ENCODE measurements at regions not wholly inside any gene's neighbourhood (a gene's known extent, or its start where the extent isn't known, plus 50 kb on each side); places are given as distances from the start of the nearest gene placed in this dataset.

- Mint-ChIP-seq H3K36me3 (ENCODE audit: insufficient read depth in 1 of 3, low read depth in 3 of 3) (no peaks in the 10 kb centered on the region), H3K27ac (no peak overlapping the region)
These were observed 59.1 kb downstream of the FOXA2 start for GRCh38 chr20:22525069-22525820.

More at GRCh38 chr20:22525069-22525820, 59.1 kb downstream of the FOXA2 start:
- Histone ChIP-seq H3K56ac (ENCODE audit: insufficient read length, low read depth, low read length) (no peak overlapping the region), H3K4me2 (ENCODE audit: insufficient read depth, insufficient read length, low read length) (no peak overlapping the region), H3K9ac (ENCODE audit: extremely low read depth, insufficient read length, low read length) (no peak overlapping the region), H2BK20ac (ENCODE audit: low read depth, low read length, poor library complexity, severe bottlenecking) (no peak overlapping the region), H4K20me1 (ENCODE audit: control insufficient read depth, insufficient read depth, insufficient read length) (no peaks in the 10 kb centered on the region), H3T11ph (ENCODE audit: low read length) (no peak overlapping the region), H2BK12ac (ENCODE audit: insufficient read length, low read depth, low read length) (no peak overlapping the region), H2AFZ (ENCODE audit: low read length) (no peak overlapping the region), H2BK5ac (ENCODE audit: insufficient read length, low read length) (no peak overlapping the region), H3K9me3 (ENCODE audit: control insufficient read depth, low read depth, low read length) (no peaks in the 10 kb centered on the region), H2BK120ac (ENCODE audit: low read depth, low read length, poor library complexity, severe bottlenecking) (no peak overlapping the region), H3K4ac (ENCODE audit: low read depth, low read length) (no peak overlapping the region), H3K14ac (ENCODE audit: insufficient read depth, low read length) (no peak overlapping the region), H4K91ac (ENCODE audit: insufficient read length, low read depth, low read length) (no peak overlapping the region), H3K23ac (ENCODE audit: insufficient read length, low read depth, low read length) (no peak overlapping the region), H3K27me3 (ENCODE audit: insufficient read depth, low read length) (no peaks in the 10 kb centered on the region), H3K4me1 (ENCODE audit: insufficient read depth, low read length) (peaks cover 9% of the 10 kb centered on the region), H4K5ac (ENCODE audit: insufficient read length, low read depth, low read length) (no peak overlapping the region), H2AK5ac (ENCODE audit: insufficient read length, low read length) (no peak overlapping the region), H3K27ac (ENCODE audit: insufficient read length, low read depth, low read length) (no peak overlapping the region), H3K23me2 (ENCODE audit: insufficient read length, low read depth, low read length, poor library complexity, severe bottlenecking) (no peaks in the 10 kb centered on the region), H3K79me1 (ENCODE audit: insufficient read depth, low read depth, low read length, poor library complexity, severe bottlenecking) (no peaks in the 10 kb centered on the region), H4K8ac (replicated peaks; ENCODE audit: insufficient read length, low read depth, low read length) (no peak overlapping the region), H3K79me2 (ENCODE audit: insufficient read depth, low read length) (no peaks in the 10 kb centered on the region), H2BK15ac (ENCODE audit: low read depth, low read length) (no peak overlapping the region), H3K18ac (ENCODE audit: insufficient read length, low read depth, low read length) (no peak overlapping the region)
- H3K4me3 Mint-ChIP-seq = no peak overlapping the region
- no peak for TF ChIP-seq CTCF (conservative IDR thresholded peaks at IDR 0.05)
- no CpG with 5 or more reads among the region's 4 CpGs for WGBS (ENCODE audit: extremely low coverage, insufficient read length, low lambda C conversion rate)
- no peak for DNase-seq
- H3K4me1 Mint-ChIP-seq = peaks cover 14% of the 10 kb centered on the region in 2 experiments
- no peaks in the 10 kb centered on the region for H3K9me3 Mint-ChIP-seq
- H3K27me3 Mint-ChIP-seq (ENCODE audit: low read depth) = peaks cover 36% of the 10 kb centered on the region

Measured in H9 (cell line).